ENCODE measurements at regions not wholly inside any gene's neighbourhood (a gene's known extent, or its start where the extent isn't known, plus 50 kb on each side); places are given as distances from the start of the nearest gene placed in this dataset.

DNA sequence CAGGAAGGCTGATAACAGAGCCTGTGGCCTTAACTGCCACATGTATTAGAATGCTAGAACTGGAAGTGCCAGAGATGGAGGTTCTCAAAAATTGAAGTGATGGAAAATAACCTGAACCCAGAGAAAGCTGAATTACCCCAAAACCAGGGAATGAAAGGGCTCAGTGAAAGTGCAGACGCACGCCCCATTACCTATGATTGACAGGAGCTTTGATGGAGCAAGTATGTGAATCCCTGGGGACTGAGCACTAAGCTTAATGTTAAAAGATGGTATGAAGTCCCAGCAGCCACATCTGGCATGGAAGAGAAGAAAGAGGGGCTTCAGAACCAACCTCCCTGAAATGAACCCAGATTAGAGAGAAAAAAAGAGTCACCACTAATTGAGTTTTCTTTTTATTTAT lies 118.4 kb upstream of the FHIT start:
- Histone ChIP-seq H3K79me2 (ENCODE audit: control insufficient read depth, low read length) (no peaks in the 10 kb centered on the region), H4K20me1 (ENCODE audit: control insufficient read depth, insufficient read depth, low read depth, low read length) (no peaks in the 10 kb centered on the region), H3K27me3 (ENCODE audit: control insufficient read depth, low read length) (no peaks in the 10 kb centered on the region), H3K27ac (ENCODE audit: low read depth, low read length) (no peak overlapping the region), H3K9me2 (replicated peaks; ENCODE audit: control insufficient read depth, low read length) (no peaks in the 10 kb centered on the region), H3K4me1 (ENCODE audit: control insufficient read depth, low read length) (no peaks in the 10 kb centered on the region), H3F3A (ENCODE audit: control insufficient read depth, insufficient read depth) (no peaks in the 10 kb centered on the region), H3K9me3 (ENCODE audit: control insufficient read depth, insufficient read depth, low read length) (no peaks in the 10 kb centered on the region), H3K4me3 (ENCODE audit: low read length) (no peak overlapping the region), H3K36me3 (ENCODE audit: control insufficient read depth, low read length) (no peaks in the 10 kb centered on the region), H3K4me2 (ENCODE audit: low read length) (no peak overlapping the region)
- no peak for TF ChIP-seq EZH2phosphoT487 (IDR thresholded peaks at IDR 0.05; ENCODE audit: borderline replicate concordance, low read length)
- TF ChIP-seq, protein P1, sequence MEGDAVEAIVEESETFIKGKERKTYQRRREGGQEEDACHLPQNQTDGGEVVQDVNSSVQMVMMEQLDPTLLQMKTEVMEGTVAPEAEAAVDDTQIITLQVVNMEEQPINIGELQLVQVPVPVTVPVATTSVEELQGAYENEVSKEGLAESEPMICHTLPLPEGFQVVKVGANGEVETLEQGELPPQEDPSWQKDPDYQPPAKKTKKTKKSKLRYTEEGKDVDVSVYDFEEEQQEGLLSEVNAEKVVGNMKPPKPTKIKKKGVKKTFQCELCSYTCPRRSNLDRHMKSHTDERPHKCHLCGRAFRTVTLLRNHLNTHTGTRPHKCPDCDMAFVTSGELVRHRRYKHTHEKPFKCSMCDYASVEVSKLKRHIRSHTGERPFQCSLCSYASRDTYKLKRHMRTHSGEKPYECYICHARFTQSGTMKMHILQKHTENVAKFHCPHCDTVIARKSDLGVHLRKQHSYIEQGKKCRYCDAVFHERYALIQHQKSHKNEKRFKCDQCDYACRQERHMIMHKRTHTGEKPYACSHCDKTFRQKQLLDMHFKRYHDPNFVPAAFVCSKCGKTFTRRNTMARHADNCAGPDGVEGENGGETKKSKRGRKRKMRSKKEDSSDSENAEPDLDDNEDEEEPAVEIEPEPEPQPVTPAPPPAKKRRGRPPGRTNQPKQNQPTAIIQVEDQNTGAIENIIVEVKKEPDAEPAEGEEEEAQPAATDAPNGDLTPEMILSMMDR (IDR thresholded peaks at IDR 0.05; ENCODE audit: low read depth, low read length, poor library complexity, severe bottlenecking) = no peak

DNA sequence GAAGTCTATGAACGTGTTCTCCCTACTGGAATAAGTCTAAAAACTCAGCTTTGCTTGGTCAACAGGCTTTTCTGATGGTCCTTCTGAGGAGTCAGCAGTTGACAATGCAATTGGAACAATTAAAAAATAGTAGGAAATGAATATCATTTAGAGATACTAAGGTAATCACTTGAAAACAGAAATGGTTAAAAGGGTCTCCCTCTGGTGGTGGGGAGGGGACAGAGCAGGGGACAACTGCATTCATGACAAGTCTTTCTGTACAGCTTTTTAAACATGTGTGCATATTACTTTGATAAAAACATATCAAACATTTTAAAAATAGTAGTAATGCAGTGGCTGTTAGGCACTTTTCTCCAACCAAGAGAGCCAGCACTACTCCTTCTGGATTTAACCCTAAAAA lies 119.9 kb upstream of the FHIT start:
- no peaks in the 10 kb centered on the region for H3K27me3 ChIP-seq (ENCODE audit: control insufficient read depth, low read length)
- no peaks in the 10 kb centered on the region for H3F3A ChIP-seq (ENCODE audit: control insufficient read depth, insufficient read depth)
- no peaks in the 10 kb centered on the region for H3K9me2 ChIP-seq (replicated peaks; ENCODE audit: control insufficient read depth, low read length)
- no peak overlapping the region for H3K27ac ChIP-seq (ENCODE audit: low read depth, low read length)
- H3K4me2 ChIP-seq (ENCODE audit: low read length) = no peak overlapping the region
- no peaks in the 10 kb centered on the region for H3K9me3 ChIP-seq (ENCODE audit: control insufficient read depth, insufficient read depth, low read length)
- H3K4me1 ChIP-seq (ENCODE audit: control insufficient read depth, low read length) = no peaks in the 10 kb centered on the region
- no peaks in the 10 kb centered on the region for H3K79me2 ChIP-seq (ENCODE audit: control insufficient read depth, low read length)
- TF ChIP-seq, protein P1 (IDR thresholded peaks at IDR 0.05; ENCODE audit: low read depth, low read length, poor library complexity, severe bottlenecking) = peak; percentile 70
- no peak for TF ChIP-seq EZH2phosphoT487 (IDR thresholded peaks at IDR 0.05; ENCODE audit: borderline replicate concordance, low read length)
- no peaks in the 10 kb centered on the region for H3K36me3 ChIP-seq (ENCODE audit: control insufficient read depth, low read length)
- H3K4me3 ChIP-seq (ENCODE audit: low read length) = no peak overlapping the region
- no peaks in the 10 kb centered on the region for H4K20me1 ChIP-seq (ENCODE audit: control insufficient read depth, insufficient read depth, low read depth, low read length)

DNA sequence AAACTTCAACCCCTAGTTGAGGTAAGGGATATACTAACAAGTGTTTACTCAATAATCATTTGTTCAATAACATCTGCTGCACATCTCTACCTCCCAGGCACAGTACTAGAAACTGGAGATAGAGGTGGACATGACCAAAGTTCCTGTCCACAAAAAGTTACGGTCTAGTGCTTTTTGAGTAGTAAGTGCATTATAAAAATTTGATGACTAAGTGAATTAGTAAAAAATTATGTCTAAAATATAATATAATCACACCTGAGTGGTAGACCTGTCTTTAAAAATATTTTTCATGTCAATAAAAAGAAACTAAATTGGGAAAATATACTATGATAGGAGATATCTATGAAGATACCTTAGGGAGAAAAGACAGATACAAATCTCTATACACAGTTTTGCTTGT lies 121.5 kb upstream of the FHIT start:
- Histone ChIP-seq H4K20me1 (ENCODE audit: control insufficient read depth, insufficient read depth, low read depth, low read length) (no peaks in the 10 kb centered on the region), H3K4me1 (ENCODE audit: control insufficient read depth, low read length) (no peaks in the 10 kb centered on the region), H3K9me2 (replicated peaks; ENCODE audit: control insufficient read depth, low read length) (no peaks in the 10 kb centered on the region), H3K27me3 (ENCODE audit: control insufficient read depth, low read length) (no peaks in the 10 kb centered on the region), H3K36me3 (ENCODE audit: control insufficient read depth, low read length) (no peaks in the 10 kb centered on the region), H3K79me2 (ENCODE audit: control insufficient read depth, low read length) (no peaks in the 10 kb centered on the region), H3K27ac (ENCODE audit: low read depth, low read length) (no peak overlapping the region), H3K9me3 (ENCODE audit: control insufficient read depth, insufficient read depth, low read length) (no peaks in the 10 kb centered on the region), H3K4me3 (ENCODE audit: low read length) (no peak overlapping the region), H3F3A (ENCODE audit: control insufficient read depth, insufficient read depth) (no peaks in the 10 kb centered on the region), H3K4me2 (ENCODE audit: low read length) (no peak overlapping the region)
- TF ChIP-seq EZH2phosphoT487 (IDR thresholded peaks at IDR 0.05; ENCODE audit: borderline replicate concordance, low read length) = no peak
- TF ChIP-seq, protein P1 (IDR thresholded peaks at IDR 0.05; ENCODE audit: low read depth, low read length, poor library complexity, severe bottlenecking) = no peak

DNA sequence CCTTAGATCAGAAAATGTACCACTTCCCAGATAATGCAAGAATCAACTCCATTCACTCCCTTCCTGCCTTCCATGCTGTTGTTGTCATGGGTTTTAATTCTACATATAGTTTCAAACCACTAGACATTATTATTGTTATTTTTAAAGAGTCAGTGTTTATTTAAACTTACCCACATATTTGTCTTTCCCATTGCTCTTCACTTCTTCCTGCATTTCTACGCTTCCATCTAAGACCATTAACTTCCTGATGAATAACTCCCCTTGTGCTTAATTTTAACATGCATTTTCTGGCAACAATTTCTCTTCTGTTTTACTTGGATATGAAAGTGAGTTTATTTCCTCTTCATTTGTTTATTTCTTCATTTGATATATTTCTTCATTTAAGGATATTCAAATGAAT lies 127.1 kb upstream of the FHIT start:
- no peak overlapping the region for H3K4me2 ChIP-seq (ENCODE audit: low read length)
- H3F3A ChIP-seq (ENCODE audit: control insufficient read depth, insufficient read depth) = no peaks in the 10 kb centered on the region
- H3K9me2 ChIP-seq (replicated peaks; ENCODE audit: control insufficient read depth, low read length) = no peaks in the 10 kb centered on the region
- H3K36me3 ChIP-seq (ENCODE audit: control insufficient read depth, low read length) = no peaks in the 10 kb centered on the region
- no peaks in the 10 kb centered on the region for H3K9me3 ChIP-seq (ENCODE audit: control insufficient read depth, insufficient read depth, low read length)
- H3K4me1 ChIP-seq (ENCODE audit: control insufficient read depth, low read length) = no peaks in the 10 kb centered on the region
- H3K27ac ChIP-seq (ENCODE audit: low read depth, low read length) = no peak overlapping the region
- TF ChIP-seq EZH2phosphoT487 (IDR thresholded peaks at IDR 0.05; ENCODE audit: borderline replicate concordance, low read length) = no peak
- TF ChIP-seq, protein P1 (IDR thresholded peaks at IDR 0.05; ENCODE audit: low read depth, low read length, poor library complexity, severe bottlenecking) = no peak
- no peaks in the 10 kb centered on the region for H3K79me2 ChIP-seq (ENCODE audit: control insufficient read depth, low read length)
- no peaks in the 10 kb centered on the region for H4K20me1 ChIP-seq (ENCODE audit: control insufficient read depth, insufficient read depth, low read depth, low read length)
- H3K27me3 ChIP-seq (ENCODE audit: control insufficient read depth, low read length) = no peaks in the 10 kb centered on the region; the same call in 1 of the 2 replicates
- no peak overlapping the region for H3K4me3 ChIP-seq (ENCODE audit: low read length)

Data from DOHH2 (cell line).